CD4-positive, alpha-beta T cell treated with Interleukin-2 at 100 ng/mL for 4 hours (primary cell): ENCODE measurements at regions not wholly inside any gene's neighbourhood (a gene's known extent, or its start where the extent isn't known, plus 50 kb on each side); places are given as distances from the start of the nearest gene placed in this dataset.
"Not testable (repeated sequence)": the region's sequence is repeated elsewhere in the genome, so short reads cannot be mapped to it uniquely, and the experiment has no call there.

ENCODE experiments used
- DNase-seq: peaks from one replicate; pipeline ENCODE4 v3.0.0-alpha.2; 2020; ENCODE audit warnings: low spot score

GRCh38 chr17:26936645-26937044 is 357.3 kb upstream of the WSB1 start:
- DNase-seq = not testable (repeated sequence)

- not testable (repeated sequence) for DNase-seq
These were observed 356.1 kb upstream of the WSB1 start for GRCh38 chr17:26937750-26938322.

- DNase-seq = not testable (repeated sequence)
These were observed 354.2 kb upstream of the WSB1 start for GRCh38 chr17:26939755-26940154.

- not testable (repeated sequence) for DNase-seq
These were observed 353.3 kb upstream of the WSB1 start for GRCh38 chr17:26940587-26940986.

- no peak for DNase-seq
These were observed 331.4 kb upstream of the WSB1 start for GRCh38 chr17:26962255-26963162.

- no peak for DNase-seq
These were observed 330.8 kb upstream of the WSB1 start for GRCh38 chr17:26963163-26963503.

GRCh38 chr17:26965898-26966624 is 327.9 kb upstream of the WSB1 start:
- DNase-seq = not testable (repeated sequence)

GRCh38 chr17:26966625-26967179 is 327.2 kb upstream of the WSB1 start:
- DNase-seq = not testable (repeated sequence)

GRCh38 chr17:26981845-26982425 is 312.0 kb upstream of the WSB1 start:
- not testable (repeated sequence) for DNase-seq

- not testable (repeated sequence) for DNase-seq
These were observed 311.4 kb upstream of the WSB1 start for GRCh38 chr17:26982563-26982962.

- not testable (repeated sequence) for DNase-seq
These were observed 306.1 kb upstream of the WSB1 start for GRCh38 chr17:26987851-26988250.

- DNase-seq = not testable (repeated sequence)
These were observed 299.3 kb upstream of the WSB1 start for GRCh38 chr17:26994648-26995047.

GRCh38 chr17:26996146-26996916 is 297.6 kb upstream of the WSB1 start:
- not testable (repeated sequence) for DNase-seq

GRCh38 chr17:27007734-27008531 is 286.0 kb upstream of the WSB1 start:
- not testable (repeated sequence) for DNase-seq

GRCh38 chr17:27009087-27009486 is 284.8 kb upstream of the WSB1 start:
- no peak for DNase-seq

- not testable (repeated sequence) for DNase-seq
These were observed 283.8 kb upstream of the WSB1 start for GRCh38 chr17:27010138-27010537.

- not testable (repeated sequence) for DNase-seq
These were observed 263.4 kb upstream of the WSB1 start for GRCh38 chr17:27030552-27030951.

GRCh38 chr17:27038676-27039075 is 255.2 kb upstream of the WSB1 start:
- no peak for DNase-seq

- DNase-seq = not testable (repeated sequence)
These were observed 248.9 kb upstream of the WSB1 start for GRCh38 chr17:27045039-27045438.

GRCh38 chr17:27049104-27049784 is 244.7 kb upstream of the WSB1 start:
- no peak for DNase-seq
